ENCODE measurements at regions not wholly inside any gene's neighbourhood (a gene's known extent, or its start where the extent isn't known, plus 50 kb on each side); places are given as distances from the start of the nearest gene placed in this dataset.

DNA sequence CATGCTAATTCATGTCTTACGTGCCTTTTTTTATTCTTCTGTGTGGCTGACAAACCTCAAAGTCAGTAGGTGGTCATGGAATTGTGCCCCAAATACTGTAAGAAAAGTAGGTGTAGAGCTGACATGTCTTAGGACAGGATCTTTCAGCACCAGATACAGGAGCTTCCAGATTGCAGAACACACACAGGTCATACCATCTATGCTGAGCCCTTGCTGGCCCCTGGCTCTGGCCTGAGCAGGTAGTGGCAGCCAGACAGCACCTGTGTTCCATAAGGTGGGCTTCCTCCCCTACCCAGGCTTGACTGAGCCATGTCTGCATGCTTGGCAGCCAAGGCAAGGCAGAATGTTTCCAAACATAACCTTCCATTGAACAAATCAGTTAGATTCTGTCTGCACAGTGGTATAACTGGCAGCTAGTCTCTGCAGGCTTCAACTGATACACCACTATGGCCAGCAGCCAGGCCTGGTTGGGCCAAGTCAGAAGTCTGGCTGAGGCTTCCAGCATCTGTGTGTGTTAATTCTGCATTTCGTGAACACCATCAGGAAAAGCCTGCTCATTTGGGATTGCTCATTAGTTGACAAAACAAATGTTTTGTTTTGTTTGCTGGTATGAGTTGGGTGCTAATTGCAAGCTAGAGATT, 366.5 kb downstream of the FOXA2 start:
- 87 to 100% methylated on average over 2 of the region's 2 CpGs for WGBS, 2 experiments
- Histone ChIP-seq H3K27ac (ENCODE audit: insufficient read depth, low read depth, low read length, poor library complexity, severe bottlenecking) (no peak overlapping the region), H3K27me3 (ENCODE audit: control insufficient read depth, insufficient read depth, low read length, poor library complexity, severe bottlenecking) (no peaks in the 10 kb centered on the region), H3K36me3 (ENCODE audit: control insufficient read depth, insufficient read depth, low read length) (no peaks in the 10 kb centered on the region), H3K4me3 (ENCODE audit: insufficient read depth, low read depth, low read length) (no peak overlapping the region), H3K4me1 (ENCODE audit: control insufficient read depth, insufficient read depth, low read length) (no peaks in the 10 kb centered on the region), H3K9me3 (ENCODE audit: control insufficient read depth, low read length) (no peaks in the 10 kb centered on the region)

DNA sequence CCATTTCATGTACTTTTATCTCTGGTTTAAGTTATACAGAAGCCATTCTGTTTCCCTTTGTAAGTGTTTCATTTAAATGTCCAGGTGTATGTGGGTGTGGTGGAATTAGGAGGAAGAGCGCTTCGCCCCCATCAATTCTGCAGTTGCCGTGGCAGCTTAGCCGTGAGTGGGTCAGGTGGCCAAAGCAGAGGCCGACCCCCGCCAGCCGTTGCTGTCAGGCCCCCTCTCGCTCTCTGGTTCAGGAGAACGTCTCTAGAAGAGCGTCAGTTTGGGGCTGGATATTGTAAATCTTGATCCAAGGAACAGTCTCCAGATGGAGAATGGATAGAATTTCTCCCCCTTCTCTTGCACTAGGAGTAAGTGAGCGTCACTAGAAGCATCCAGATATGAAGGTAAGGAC, 367.4 kb downstream of the FOXA2 start:
- H3K4me1 ChIP-seq (ENCODE audit: control insufficient read depth, insufficient read depth, low read length) = no peaks in the 10 kb centered on the region
- H3K9me3 ChIP-seq (ENCODE audit: control insufficient read depth, low read length) = no peaks in the 10 kb centered on the region
- no peak overlapping the region for H3K27ac ChIP-seq (ENCODE audit: insufficient read depth, low read depth, low read length, poor library complexity, severe bottlenecking)
- no peak overlapping the region for H3K4me3 ChIP-seq (ENCODE audit: insufficient read depth, low read depth, low read length)
- WGBS, 2 experiments = 85 to 87% methylated on average over 10 to 11 of the region's 11 CpGs
- no peaks in the 10 kb centered on the region for H3K36me3 ChIP-seq (ENCODE audit: control insufficient read depth, insufficient read depth, low read length)
- no peaks in the 10 kb centered on the region for H3K27me3 ChIP-seq (ENCODE audit: control insufficient read depth, insufficient read depth, low read length, poor library complexity, severe bottlenecking)

DNA sequence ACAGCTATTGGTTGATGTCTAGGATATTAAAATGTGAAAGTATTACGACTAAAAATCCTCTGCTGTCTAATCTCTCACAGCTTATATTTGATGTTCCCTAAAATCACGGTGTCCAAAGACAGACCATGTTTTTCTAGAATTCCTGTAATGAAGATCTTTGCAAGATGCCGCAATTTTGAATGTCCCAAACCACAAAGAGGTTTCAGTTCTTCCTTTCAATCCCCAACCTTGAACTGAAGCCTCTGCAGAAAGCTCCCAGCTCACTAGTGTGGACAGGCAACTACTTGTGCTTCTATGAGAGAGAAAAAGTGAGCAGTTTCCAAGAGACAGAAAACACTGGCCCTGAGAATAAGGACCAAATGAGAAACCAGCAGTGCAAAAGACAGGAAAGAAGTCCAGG, 370.1 kb downstream of the FOXA2 start:
- H3K27me3 ChIP-seq (ENCODE audit: control insufficient read depth, insufficient read depth, low read length, poor library complexity, severe bottlenecking) = no peaks in the 10 kb centered on the region
- 91 to 97% methylated on average over 3 of the region's 3 CpGs for WGBS, 2 experiments
- H3K36me3 ChIP-seq (ENCODE audit: control insufficient read depth, insufficient read depth, low read length) = no peaks in the 10 kb centered on the region
- no peak overlapping the region for H3K27ac ChIP-seq (ENCODE audit: insufficient read depth, low read depth, low read length, poor library complexity, severe bottlenecking)
- H3K4me1 ChIP-seq (ENCODE audit: control insufficient read depth, insufficient read depth, low read length) = no peaks in the 10 kb centered on the region
- H3K4me3 ChIP-seq (ENCODE audit: insufficient read depth, low read depth, low read length) = no peak overlapping the region
- no peaks in the 10 kb centered on the region for H3K9me3 ChIP-seq (ENCODE audit: control insufficient read depth, low read length)

DNA sequence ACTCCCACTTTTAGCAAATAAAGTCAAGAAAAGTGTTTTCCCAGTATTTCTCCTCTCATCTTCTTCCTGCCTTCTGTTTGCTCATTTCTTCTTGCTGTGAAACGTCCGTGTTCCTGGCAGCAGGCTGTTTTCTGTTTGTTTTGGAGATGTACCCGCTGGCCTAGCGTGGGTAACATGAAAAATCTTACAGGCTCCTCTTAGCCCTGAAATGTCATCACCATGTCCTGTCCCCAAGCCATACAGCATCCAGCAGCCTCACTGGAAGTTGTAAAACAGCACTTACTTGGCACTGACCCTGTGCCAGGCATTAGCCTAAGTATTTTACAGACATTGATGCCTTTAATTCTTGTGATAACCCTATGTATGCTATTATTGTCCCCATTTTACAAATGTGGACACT, 371.1 kb downstream of the FOXA2 start:
- H3K4me3 ChIP-seq (ENCODE audit: insufficient read depth, low read depth, low read length) = no peak overlapping the region
- no peaks in the 10 kb centered on the region for H3K9me3 ChIP-seq (ENCODE audit: control insufficient read depth, low read length)
- no peak overlapping the region for H3K27ac ChIP-seq (ENCODE audit: insufficient read depth, low read depth, low read length, poor library complexity, severe bottlenecking)
- WGBS, 2 experiments = 88 to 90% methylated on average over 4 of the region's 4 CpGs
- no peaks in the 10 kb centered on the region for H3K4me1 ChIP-seq (ENCODE audit: control insufficient read depth, insufficient read depth, low read length)
- no peaks in the 10 kb centered on the region for H3K36me3 ChIP-seq (ENCODE audit: control insufficient read depth, insufficient read depth, low read length)
- H3K27me3 ChIP-seq (ENCODE audit: control insufficient read depth, insufficient read depth, low read length, poor library complexity, severe bottlenecking) = no peaks in the 10 kb centered on the region

DNA sequence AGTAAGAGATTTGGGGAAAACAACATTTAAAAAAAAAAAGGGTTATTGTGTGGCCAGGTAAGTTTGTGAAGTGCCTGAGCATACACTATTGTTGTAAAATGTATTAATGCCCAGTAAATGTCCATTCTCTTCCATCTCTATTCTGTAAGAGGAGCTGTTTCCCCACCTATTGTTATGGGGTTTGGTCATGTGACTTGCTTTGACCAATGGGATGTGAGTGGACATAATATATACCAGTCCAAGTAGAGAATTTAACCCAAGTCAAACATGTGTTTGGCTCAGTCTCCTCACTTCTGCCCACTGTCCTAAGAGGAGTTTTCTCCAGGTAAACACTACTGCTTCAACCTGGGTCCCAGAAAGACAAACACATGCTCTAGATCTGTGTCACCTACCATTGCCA, 377.1 kb downstream of the FOXA2 start:
- no peak overlapping the region for H3K27ac ChIP-seq (ENCODE audit: insufficient read depth, low read depth, low read length, poor library complexity, severe bottlenecking)
- H3K36me3 ChIP-seq (ENCODE audit: control insufficient read depth, insufficient read depth, low read length) = no peaks in the 10 kb centered on the region
- H3K9me3 ChIP-seq (ENCODE audit: control insufficient read depth, low read length) = no peaks in the 10 kb centered on the region
- no peak overlapping the region for H3K4me3 ChIP-seq (ENCODE audit: insufficient read depth, low read depth, low read length)
- no peaks in the 10 kb centered on the region for H3K27me3 ChIP-seq (ENCODE audit: control insufficient read depth, insufficient read depth, low read length, poor library complexity, severe bottlenecking)
- H3K4me1 ChIP-seq (ENCODE audit: control insufficient read depth, insufficient read depth, low read length) = no peaks in the 10 kb centered on the region

DNA sequence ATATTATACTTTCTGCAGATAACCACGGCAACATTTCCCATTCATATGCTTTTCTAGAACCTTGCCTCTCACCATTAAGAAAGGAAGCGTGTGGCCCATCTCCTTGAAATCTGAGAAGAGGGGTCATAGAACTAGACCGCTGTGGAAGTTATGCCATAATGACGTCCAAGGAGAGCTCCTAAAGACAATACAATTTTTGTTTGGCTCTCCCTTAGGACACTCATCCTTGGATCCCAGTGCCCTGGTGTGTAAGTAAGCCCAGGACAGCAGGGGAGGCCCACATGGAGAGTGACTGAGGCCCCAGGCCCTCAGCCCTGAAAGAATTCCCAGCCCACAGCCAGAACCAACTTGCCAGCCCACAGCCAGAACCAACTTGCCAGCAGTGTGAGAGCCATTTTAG, 379.6 kb downstream of the FOXA2 start:
- H3K27me3 ChIP-seq (ENCODE audit: control insufficient read depth, insufficient read depth, low read length, poor library complexity, severe bottlenecking) = no peaks in the 10 kb centered on the region
- H3K9me3 ChIP-seq (ENCODE audit: control insufficient read depth, low read length) = no peaks in the 10 kb centered on the region
- no peaks in the 10 kb centered on the region for H3K4me1 ChIP-seq (ENCODE audit: control insufficient read depth, insufficient read depth, low read length)
- 89 to 91% methylated on average over 4 of the region's 4 CpGs for WGBS, 2 experiments
- no peaks in the 10 kb centered on the region for H3K36me3 ChIP-seq (ENCODE audit: control insufficient read depth, insufficient read depth, low read length)
- no peak overlapping the region for H3K4me3 ChIP-seq (ENCODE audit: insufficient read depth, low read depth, low read length)
- H3K27ac ChIP-seq (ENCODE audit: insufficient read depth, low read depth, low read length, poor library complexity, severe bottlenecking) = no peak overlapping the region

DNA sequence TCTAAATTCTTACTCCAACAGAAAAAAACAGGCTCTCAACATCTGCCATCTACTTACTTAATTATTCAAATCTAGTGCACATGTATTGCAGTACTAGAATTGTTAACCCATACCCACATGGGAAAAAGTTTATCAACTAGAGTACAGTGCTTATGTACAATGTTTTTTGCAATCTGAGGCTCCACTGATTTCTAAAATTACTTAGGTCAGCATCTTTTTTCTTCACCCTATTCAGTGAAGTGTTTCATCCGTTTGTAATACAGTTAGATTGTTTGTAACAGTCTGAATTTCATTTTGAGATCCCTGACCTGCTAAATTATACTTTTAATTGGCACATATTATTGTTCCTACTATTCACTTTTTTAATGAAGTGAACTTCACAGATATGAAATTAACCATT, 402.2 kb downstream of the FOXA2 start:
- no peaks in the 10 kb centered on the region for H3K36me3 ChIP-seq (ENCODE audit: control insufficient read depth, insufficient read depth, low read length)
- no peaks in the 10 kb centered on the region for H3K4me1 ChIP-seq (ENCODE audit: control insufficient read depth, insufficient read depth, low read length)
- H3K4me3 ChIP-seq (ENCODE audit: insufficient read depth, low read depth, low read length) = no peak overlapping the region

DNA sequence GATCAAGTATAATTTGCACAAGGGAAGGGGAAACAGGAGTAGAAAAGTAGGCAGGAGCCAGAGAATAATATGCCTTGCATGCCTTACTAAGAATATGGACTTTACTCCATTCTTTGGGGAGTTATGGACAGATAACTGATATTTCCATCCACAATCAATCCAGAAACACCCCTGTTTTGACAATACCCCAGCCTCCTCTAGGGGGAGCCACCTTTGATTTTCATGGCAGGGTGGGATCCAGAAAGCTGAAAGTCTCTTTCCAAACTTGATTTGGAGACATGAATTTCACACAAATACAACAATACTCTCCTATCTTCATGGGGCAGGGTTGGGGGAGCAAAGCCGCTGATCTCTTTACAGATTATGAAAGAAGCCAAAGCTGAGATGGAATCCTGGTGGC, 404.1 kb downstream of the FOXA2 start:
- 73 to 89% methylated on average over 1 of the region's 1 CpG for WGBS, 2 experiments
- Histone ChIP-seq H3K4me1 (ENCODE audit: control insufficient read depth, insufficient read depth, low read length) (no peaks in the 10 kb centered on the region), H3K36me3 (ENCODE audit: control insufficient read depth, insufficient read depth, low read length) (no peaks in the 10 kb centered on the region), H3K9me3 (ENCODE audit: control insufficient read depth, low read length) (no peaks in the 10 kb centered on the region), H3K27ac (ENCODE audit: insufficient read depth, low read depth, low read length, poor library complexity, severe bottlenecking) (no peak overlapping the region), H3K27me3 (ENCODE audit: control insufficient read depth, insufficient read depth, low read length, poor library complexity, severe bottlenecking) (no peaks in the 10 kb centered on the region), H3K4me3 (ENCODE audit: insufficient read depth, low read depth, low read length) (no peak overlapping the region)

More for the DNA sequence above, 402.2 kb downstream of the FOXA2 start:
- WGBS, 2 experiments = 100% methylated on average over 1 of the region's 1 CpG; no CpG with 5 or more reads in 1 of the 2 experiments
- Histone ChIP-seq H3K9me3 (ENCODE audit: control insufficient read depth, low read length) (no peaks in the 10 kb centered on the region), H3K27ac (ENCODE audit: insufficient read depth, low read depth, low read length, poor library complexity, severe bottlenecking) (no peak overlapping the region), H3K27me3 (ENCODE audit: control insufficient read depth, insufficient read depth, low read length, poor library complexity, severe bottlenecking) (no peaks in the 10 kb centered on the region)

DNA sequence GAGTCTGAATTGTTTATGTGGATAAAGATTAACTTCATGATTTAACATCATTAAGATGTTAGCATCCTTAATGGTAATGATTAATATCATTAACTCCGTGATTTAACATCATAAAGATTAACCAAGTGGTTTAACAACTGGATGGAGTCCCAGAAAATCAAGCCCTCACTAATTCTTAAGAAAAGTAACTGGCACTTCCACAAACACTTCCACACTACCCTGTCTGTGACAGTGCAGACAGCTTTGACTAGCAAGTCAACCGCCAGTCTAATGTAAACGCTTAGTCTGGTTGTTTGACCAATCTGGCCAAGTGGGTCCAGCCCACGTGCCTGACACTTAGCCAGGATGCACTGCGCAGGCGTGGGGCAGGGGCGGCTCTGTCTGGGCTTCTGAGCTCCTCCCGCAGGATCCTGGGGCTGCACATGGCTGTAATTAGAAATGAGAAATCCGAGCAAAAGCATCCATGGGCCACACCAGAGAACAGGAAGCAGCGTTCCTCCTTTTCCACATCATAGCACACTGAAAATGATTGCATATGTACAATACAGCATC, 424.2 kb downstream of the FOXA2 start:
- Histone ChIP-seq H3K9me3 (ENCODE audit: control insufficient read depth, low read length) (no peaks in the 10 kb centered on the region), H3K4me1 (ENCODE audit: control insufficient read depth, insufficient read depth, low read length) (no peaks in the 10 kb centered on the region), H3K27ac (ENCODE audit: insufficient read depth, low read depth, low read length, poor library complexity, severe bottlenecking) (no peak overlapping the region), H3K36me3 (ENCODE audit: control insufficient read depth, insufficient read depth, low read length) (no peaks in the 10 kb centered on the region), H3K27me3 (ENCODE audit: control insufficient read depth, insufficient read depth, low read length, poor library complexity, severe bottlenecking) (no peaks in the 10 kb centered on the region), H3K4me3 (ENCODE audit: insufficient read depth, low read depth, low read length) (no peak overlapping the region)
- 87 to 92% methylated on average over 10 of the region's 10 CpGs for WGBS, 2 experiments

DNA sequence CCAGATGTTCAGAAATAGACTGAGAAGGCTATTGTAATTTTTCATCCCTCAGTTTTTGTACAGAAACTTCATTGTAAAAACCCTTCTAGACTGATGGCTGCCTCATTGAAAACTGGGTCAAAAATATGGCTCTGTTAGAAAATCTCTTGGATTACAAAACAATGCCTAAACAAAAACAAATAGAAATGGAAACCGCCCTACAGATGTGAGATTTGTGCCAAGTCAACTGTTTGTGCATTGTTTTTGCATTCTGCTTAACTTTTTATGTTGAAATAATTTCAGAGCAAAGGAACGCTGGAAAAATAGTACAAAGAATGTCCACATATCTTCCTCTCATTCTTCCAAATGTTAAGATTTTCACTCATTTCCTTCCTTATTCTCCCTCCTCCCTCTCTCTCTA, 425.1 kb downstream of the FOXA2 start:
- Histone ChIP-seq H3K27ac (ENCODE audit: insufficient read depth, low read depth, low read length, poor library complexity, severe bottlenecking) (no peak overlapping the region), H3K4me1 (ENCODE audit: control insufficient read depth, insufficient read depth, low read length) (no peaks in the 10 kb centered on the region), H3K36me3 (ENCODE audit: control insufficient read depth, insufficient read depth, low read length) (no peaks in the 10 kb centered on the region), H3K9me3 (ENCODE audit: control insufficient read depth, low read length) (no peaks in the 10 kb centered on the region), H3K27me3 (ENCODE audit: control insufficient read depth, insufficient read depth, low read length, poor library complexity, severe bottlenecking) (no peaks in the 10 kb centered on the region), H3K4me3 (ENCODE audit: insufficient read depth, low read depth, low read length) (no peak overlapping the region)
- 92 to 100% methylated on average over 1 to 2 of the region's 2 CpGs for WGBS, 2 experiments

DNA sequence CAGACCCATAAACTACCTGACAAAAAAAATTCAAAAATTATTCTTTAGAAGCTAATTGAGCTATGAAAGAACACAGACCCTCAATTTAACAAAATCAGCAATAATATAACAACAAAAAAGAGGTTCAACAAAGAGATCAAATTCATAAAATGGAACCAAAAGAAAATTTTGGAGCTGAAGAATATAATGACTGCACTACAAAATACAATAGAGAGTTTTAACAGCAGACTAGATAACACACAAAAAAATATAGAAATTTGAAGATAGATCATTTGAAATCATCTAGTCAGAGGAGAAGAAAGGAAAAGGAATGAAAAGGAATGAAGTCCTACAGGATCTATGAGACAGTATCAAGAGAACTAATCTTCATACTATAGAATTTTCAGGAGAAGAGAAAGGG, 422.1 kb downstream of the PAX1 start:
- Histone ChIP-seq H3K4me1 (ENCODE audit: control insufficient read depth, insufficient read depth, low read length) (no peaks in the 10 kb centered on the region), H3K27ac (ENCODE audit: insufficient read depth, low read depth, low read length, poor library complexity, severe bottlenecking) (no peak overlapping the region), H3K4me3 (ENCODE audit: insufficient read depth, low read depth, low read length) (no peak overlapping the region), H3K27me3 (ENCODE audit: control insufficient read depth, insufficient read depth, low read length, poor library complexity, severe bottlenecking) (no peaks in the 10 kb centered on the region), H3K9me3 (ENCODE audit: control insufficient read depth, low read length) (no peaks in the 10 kb centered on the region), H3K36me3 (ENCODE audit: control insufficient read depth, insufficient read depth, low read length) (no peaks in the 10 kb centered on the region)

Data from ectodermal cell (in vitro differentiated cells).